Body of pancreas (tissue), 4 donors: ENCODE measurements at regions not wholly inside any gene's neighbourhood (a gene's known extent, or its start where the extent isn't known, plus 50 kb on each side); places are given as distances from the start of the nearest gene placed in this dataset.
A peak's percentile ranks its signal among the peaks of the same experiment; 100 is the strongest.

Experiments used
- ATAC-seq: fragments of 150-250 bp; one replicate; pipeline ENCODE4 v1.9.1; 2016
- DNase-seq, 4 donors: peaks; one replicate each; pipeline ENCODE4 v3.0.0-alpha.2; 2019
- H3K27ac ChIP-seq, 4 donors: fragments of 200-600 bp; sonication (generic); 1 replicate in 3 of 4; 2 replicates in 1 of 4; pipeline versions ENCODE4 v1.5.1 to v1.6.1; 2016 to 2019; ENCODE audit warnings: mild to moderate bottlenecking in 1 of 4, mixed read lengths in 1 of 4, moderate library complexity in 1 of 4
- H3K27me3 ChIP-seq, 2 donors: fragments of 200-600 bp; sonication (generic); one replicate each; pipeline ENCODE4 v1.6.0; 2016; ENCODE audit warnings: mild to moderate bottlenecking in 1 of 2
- H3K36me3 ChIP-seq, 2 donors: fragments of 200-600 bp; sonication (generic); replicated peaks in 1 of 2; 2 replicates each; pipeline ENCODE4 v1.5.1; 2016; ENCODE audit warnings: low read depth in 2 of 2; ENCODE audit not compliant: insufficient read depth in 1 of 2
- H3K4me1 ChIP-seq: fragments of 200-600 bp; sonication (generic); one replicate; pipeline ENCODE4 v1.6.0; 2016
- H3K4me3 ChIP-seq, 2 donors: fragments of 200-600 bp; sonication (generic); 1 replicate in 1 of 2; 2 replicates in 1 of 2; pipeline ENCODE4 v1.5.1; 2016 to 2019
- H3K9me3 ChIP-seq, 3 donors: fragments of 200-600 bp; sonication (generic); 1 replicate in 2 of 3; 2 replicates in 1 of 3; pipeline ENCODE4 v1.5.1; 2016
- CTCF ChIP-seq, 7 experiments: fragments of 450-650 bp in 4 of 7; fragments of 200-600 bp in 3 of 7; sonication (generic) in 3 of 7; IDR thresholded peaks; one replicate each; pipeline ENCODE4 v1.5.1; 2016 to 2019; ENCODE audit warnings: antibody characterized with exemption in 7 of 7
- POLR2A ChIP-seq, 3 donors: fragments of 450-650 bp; IDR thresholded peaks; one replicate each; pipeline ENCODE4 v1.6.1; 2016; ENCODE audit warnings: antibody characterized with exemption in 3 of 3, mild to moderate bottlenecking in 2 of 3
- WGBS, 2 donors: methylation state at CpG; one replicate each; pipeline ENCODE4 v1.1.5; 2017; 5-methylcytosine and 5-hydroxymethylcytosine counted together
- intact Hi-C: fragments of 100-400 bp; cut with DNase I; formaldehyde crosslinking; loops from one replicate; pipeline ENCODE4 v1.15.1; 2023

DNA sequence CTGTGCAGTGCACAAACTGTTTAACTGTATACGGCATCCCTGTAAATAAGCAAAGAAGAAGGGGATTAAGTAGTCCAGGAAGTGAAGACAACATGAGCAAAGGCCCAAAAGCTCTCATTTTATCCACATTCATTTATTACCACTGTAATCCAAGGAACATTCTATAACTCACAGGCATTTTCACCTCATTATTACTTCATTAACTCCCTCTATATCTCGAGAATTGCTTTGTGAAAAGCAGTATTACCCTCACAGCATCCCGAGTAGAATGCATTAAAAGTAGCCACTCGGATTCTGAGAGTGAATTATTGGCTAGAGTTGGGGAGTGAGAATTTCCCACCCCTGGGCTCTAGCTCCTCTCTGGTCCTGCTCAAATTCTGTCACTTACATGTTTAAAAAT lies 51.0 kb upstream of the CHCHD3 start:
- Histone ChIP-seq H3K4me3 (no peak overlapping the region), H3K9me3 (no peaks in the 10 kb centered on the region), H3K4me1 (no peaks in the 10 kb centered on the region), H3K27me3 (no peaks in the 10 kb centered on the region), H3K36me3 (no peaks in the 10 kb centered on the region), H3K27ac (no peak overlapping the region)
- no peak for ATAC-seq
- TF ChIP-seq POLR2A (IDR thresholded peaks at IDR 0.05) (no peak), CTCF (IDR thresholded peaks at IDR 0.05) (no peak)
- intact Hi-C loops, result no loop called here
- no peak for DNase-seq
- 75 to 78% methylated on average over 4 of the region's 4 CpGs for WGBS, 2 donors

- DNase-seq, result no peak
- ATAC-seq, result no peak
- Histone ChIP-seq H3K9me3 (no peaks in the 10 kb centered on the region), H3K4me1 (no peaks in the 10 kb centered on the region), H3K27me3 (no peaks in the 10 kb centered on the region), H3K27ac (no peak overlapping the region), H3K36me3 (no peaks in the 10 kb centered on the region), H3K4me3 (no peak overlapping the region)
- intact Hi-C loops, result no loop called here
- TF ChIP-seq POLR2A (IDR thresholded peaks at IDR 0.05) (no peak), CTCF (IDR thresholded peaks at IDR 0.05) (no peak)
Measured at GRCh38 chr7:133134810-133135209, 52.9 kb upstream of the CHCHD3 start.

DNA sequence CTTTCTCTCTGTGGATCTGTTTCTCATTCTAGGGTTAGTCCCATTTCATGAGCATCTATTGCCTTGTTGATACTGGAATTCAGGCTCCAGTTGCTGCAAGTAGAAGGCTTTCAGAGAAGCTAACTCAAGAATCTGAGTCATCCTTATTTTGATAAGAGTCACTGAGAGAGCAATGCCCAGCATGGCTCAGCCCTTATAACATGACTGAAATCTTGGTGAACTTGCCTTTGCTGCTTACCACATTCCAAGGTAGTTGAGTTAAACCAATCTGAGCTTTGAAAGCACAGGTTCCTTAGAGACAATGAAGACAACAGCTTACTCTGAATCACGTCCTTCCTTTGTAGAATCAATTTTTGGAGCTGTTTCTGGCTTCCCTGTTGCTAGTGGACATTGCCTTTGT lies 53.6 kb upstream of the CHCHD3 start:
- Histone ChIP-seq H3K4me3 (no peak overlapping the region), H3K9me3 (no peaks in the 10 kb centered on the region), H3K36me3 (no peaks in the 10 kb centered on the region), H3K27me3 (no peaks in the 10 kb centered on the region), H3K27ac (no peak overlapping the region), H3K4me1 (no peaks in the 10 kb centered on the region)
- ATAC-seq, result no peak
- TF ChIP-seq POLR2A (IDR thresholded peaks at IDR 0.05), result no peak
- no peak for TF ChIP-seq CTCF (IDR thresholded peaks at IDR 0.05)
- DNase-seq, result no peak
- WGBS, 2 donors, result 59 to 75% methylated on average over 1 of the region's 1 CpG
- intact Hi-C loops, result no loop called here

DNA sequence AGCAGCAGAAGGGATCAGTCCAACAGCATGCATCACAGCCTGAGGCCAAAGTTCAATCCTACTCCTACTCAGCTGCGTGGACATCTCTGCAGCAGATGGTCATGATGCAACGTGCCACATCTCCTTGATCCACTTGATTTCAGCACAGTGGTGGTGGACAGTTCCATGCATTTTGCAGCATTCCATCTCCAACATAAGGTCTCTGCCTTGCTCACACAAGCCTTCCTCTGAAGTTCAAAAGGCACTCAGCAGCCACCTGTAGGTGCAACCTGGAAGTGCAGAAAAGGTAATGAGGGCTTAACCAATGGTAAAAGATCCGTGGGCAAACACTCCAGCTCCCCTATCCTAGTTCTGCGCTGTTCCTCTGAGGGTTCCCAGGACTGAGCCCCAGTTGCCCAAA lies 57.5 kb upstream of the CHCHD3 start:
- Histone ChIP-seq H3K9me3 (no peaks in the 10 kb centered on the region), H3K27ac (no peak overlapping the region), H3K4me1 (no peaks in the 10 kb centered on the region), H3K36me3 (no peaks in the 10 kb centered on the region), H3K4me3 (no peak overlapping the region), H3K27me3 (no peaks in the 10 kb centered on the region)
- ATAC-seq (no peak), DNase-seq (peak in 2 of 4 donors; percentile 3 to 6)
- TF ChIP-seq CTCF (IDR thresholded peaks at IDR 0.05), result peak in 2 of 7 experiments; percentile 13 to 18
- no peak for TF ChIP-seq POLR2A (IDR thresholded peaks at IDR 0.05)
- intact Hi-C loops, result no loop called here
- 36 to 49% methylated on average over 2 to 4 of the region's 4 CpGs for WGBS, 2 donors

DNA sequence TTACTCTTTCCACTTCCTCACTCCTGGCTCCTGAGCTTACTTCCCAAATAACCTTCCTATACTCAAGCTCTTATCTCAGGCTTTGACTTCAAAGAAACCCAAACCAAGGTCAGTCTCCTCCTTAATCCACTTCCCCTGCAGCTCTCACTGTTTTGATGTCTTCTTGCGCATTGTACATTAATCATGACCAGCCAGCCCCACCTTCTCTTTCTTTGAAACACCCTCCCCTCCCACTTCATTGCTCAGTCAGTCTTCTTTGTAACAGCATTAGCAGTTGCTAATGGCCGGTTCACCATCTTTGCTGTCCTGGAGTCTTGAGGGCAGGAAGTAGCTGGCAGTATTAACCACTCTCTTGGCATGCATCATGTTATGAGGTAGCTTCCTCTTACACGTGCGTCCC lies 57.9 kb upstream of the CHCHD3 start:
- intact Hi-C loops, result no loop called here
- Histone ChIP-seq H3K9me3 (no peaks in the 10 kb centered on the region), H3K4me1 (no peaks in the 10 kb centered on the region), H3K27me3 (no peaks in the 10 kb centered on the region), H3K36me3 (no peaks in the 10 kb centered on the region), H3K4me3 (no peak overlapping the region), H3K27ac (no peak overlapping the region)
- ATAC-seq (no peak), DNase-seq (no peak)
- 39 to 65% methylated on average over 4 of the region's 4 CpGs for WGBS, 2 donors
- TF ChIP-seq POLR2A (IDR thresholded peaks at IDR 0.05) (no peak), CTCF (IDR thresholded peaks at IDR 0.05) (no peak)
